ENCODE measurements at regions not wholly inside any gene's neighbourhood (a gene's known extent, or its start where the extent isn't known, plus 50 kb on each side); places are given as distances from the start of the nearest gene placed in this dataset.
"Not testable (repeated sequence)": the region's sequence is repeated elsewhere in the genome, so short reads cannot be mapped to it uniquely, and the experiment has no call there.

DNA sequence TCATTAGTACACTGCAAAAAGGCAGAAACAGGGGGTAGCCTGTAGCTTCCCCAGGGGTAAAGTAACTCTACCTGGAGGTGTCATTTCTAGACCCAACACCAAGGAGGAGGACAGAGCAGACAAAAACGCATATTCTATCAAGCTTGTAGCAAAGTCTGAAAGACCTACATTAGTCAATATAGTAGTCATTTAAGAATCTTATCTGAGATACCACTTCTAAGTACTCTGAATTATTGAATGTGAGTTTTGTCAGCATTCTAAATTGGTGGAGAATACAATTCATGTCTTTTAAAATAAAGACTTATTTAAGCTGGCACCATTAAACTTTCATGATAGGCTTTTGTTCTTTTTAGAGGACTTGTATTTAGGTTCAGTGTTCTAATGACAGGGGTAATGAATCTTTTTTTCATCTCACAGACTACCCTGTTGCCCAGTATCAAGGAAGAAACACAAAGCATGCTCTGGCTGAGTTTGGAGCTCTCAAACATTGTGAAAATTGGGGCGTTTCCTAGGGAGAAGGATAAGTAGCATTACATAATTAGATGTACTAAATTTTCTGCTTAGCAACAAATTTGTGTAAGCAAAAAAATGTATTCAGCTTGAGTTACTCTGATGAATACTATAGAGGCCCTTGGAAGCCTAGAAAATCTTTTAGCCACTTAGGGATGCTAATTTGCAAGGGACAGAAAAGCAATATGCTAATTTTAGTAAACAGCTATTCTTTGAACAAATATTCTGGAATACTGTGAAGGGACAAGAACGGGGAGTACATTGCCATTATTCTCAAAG, 255.4 kb upstream of the HSF2 start:
- no peak for DNase-seq

DNA sequence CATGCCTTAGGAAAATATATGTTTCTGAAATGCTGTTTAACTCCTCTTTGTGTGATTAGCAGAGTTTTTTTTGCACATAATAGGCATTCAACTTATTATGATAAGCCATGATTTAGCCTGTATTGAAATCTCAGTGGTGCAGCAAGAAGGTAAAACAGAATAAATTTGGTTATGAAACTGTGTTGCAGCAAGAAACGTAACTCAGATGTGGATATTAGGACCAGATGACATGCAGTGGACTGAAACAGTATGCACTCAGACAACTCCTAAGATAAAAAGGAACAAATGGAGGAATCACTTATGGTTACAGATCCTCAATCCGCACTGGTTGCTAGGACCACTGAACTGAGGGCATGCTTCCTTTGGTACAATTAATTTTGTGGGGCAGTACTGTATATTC, 254.2 kb upstream of the HSF2 start:
- no peak for DNase-seq

DNA sequence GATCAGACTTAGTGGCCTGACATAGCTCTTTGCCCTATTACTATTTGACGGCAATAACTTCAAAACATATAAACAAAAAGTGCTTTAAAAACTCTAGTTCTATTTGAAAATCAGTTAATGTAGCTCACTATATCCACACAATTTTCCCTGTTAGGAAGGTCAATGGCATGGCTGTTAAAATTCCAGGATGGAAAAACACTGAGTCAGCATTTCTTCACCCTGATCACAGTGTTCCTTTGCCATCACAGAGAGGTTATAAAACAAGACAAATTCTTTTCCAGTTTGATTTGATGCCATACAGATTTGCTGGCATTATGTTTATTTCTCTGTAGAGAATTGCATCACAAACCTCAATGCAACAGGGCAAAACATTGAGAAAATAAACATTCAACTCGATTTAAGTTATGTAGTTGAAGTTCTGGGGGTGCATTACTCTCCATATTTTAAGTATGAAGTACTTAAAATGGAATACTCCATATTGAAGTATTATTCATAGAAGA, 253.7 kb upstream of the HSF2 start:
- DNase-seq: no peak

DNA sequence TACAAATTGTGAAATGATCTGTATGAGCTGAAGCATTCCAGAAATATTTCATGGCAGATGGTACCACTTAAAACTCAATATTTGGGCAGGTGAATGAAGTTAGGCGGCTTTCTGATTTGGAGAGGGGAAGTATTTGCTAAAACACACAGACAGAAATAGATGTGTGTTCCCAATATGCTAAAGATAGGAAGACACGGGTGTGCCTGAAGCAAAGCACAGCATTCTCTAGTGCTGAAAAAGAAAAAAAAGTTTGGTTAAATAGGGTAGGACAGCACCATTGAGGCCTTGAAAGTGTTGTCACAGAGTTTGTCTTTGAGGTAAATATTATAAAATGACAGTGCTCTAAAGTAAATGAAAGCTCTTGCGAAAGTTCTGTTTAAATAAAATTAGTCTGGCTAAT, 252.2 kb upstream of the HSF2 start:
- no peak for DNase-seq

DNA sequence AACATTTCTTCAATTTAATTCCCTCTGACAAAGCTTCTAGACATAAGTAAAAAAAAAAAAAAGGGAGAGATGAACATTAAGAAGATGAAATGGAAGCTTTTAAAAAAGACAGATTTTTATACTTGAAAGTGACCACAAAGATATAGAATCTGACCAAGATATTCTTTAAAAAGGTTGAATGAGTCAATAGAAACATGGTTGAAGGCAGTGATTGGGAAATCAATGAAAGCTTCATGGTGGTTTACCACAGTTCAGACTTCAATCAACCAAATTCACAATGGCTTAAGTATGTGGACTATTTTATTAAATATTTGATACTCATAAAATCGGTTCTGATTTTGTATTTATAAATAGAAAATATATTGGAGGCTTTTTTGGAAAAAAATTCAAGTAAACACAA, 248.4 kb upstream of the HSF2 start:
- DNase-seq: no peak

DNA sequence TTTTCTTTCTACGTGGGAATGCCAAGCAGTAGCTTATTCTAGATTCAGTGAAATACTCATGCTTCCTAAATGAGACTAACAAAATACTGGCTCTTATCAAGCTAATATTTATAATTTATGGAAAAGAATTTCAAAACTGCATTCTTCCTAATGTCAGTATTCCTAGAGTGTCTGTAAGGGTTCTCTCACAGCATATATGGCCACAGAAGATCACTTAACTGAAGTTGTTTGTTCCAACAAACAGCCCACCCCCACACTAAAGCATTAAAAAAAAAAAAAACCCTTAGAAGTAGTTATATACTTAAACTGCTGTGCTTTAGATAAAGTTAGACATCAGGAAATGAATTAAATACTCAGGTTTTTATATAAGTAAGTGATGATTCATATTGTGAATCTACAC, 247.7 kb upstream of the HSF2 start:
- no peak for DNase-seq

DNA sequence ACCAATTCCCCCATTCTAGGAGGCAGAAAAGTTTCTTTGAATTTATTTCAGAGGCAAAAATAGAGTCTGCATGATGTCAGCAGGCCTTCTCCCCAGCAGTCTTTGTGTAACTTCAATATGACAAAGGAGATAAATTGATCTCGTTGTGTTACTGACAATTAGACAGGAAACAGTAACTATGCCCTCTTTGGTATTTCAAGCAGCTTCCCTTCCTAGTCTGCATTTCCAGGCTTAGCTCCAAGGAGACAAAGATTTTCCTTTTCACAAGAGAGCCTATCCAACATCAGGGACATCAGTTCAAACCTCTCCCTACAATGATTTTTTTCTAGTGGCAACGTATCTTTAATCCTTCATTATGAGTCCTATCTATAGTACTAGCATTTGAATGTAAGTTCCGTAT, 245.9 kb upstream of the HSF2 start:
- no peak for DNase-seq

DNA sequence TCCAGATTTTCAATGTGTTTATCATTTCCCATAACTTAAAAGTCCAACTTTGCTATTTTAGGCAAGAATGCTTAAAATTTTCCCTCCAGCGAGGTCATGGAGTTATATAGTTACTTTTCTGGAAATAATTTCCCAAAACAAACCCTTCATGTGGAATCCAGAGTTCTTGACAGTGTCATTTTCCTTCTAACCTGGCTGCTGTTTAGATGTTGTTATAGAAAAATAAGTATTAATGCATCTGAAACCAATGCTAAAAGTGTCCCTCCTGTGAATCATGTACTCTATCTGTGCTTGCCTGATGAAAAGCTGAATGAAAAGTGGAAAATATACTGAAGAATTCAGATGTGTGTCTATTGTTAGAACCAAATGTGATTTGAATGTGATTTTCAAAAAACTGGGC, 245.3 kb upstream of the HSF2 start:
- no peak for DNase-seq

DNA sequence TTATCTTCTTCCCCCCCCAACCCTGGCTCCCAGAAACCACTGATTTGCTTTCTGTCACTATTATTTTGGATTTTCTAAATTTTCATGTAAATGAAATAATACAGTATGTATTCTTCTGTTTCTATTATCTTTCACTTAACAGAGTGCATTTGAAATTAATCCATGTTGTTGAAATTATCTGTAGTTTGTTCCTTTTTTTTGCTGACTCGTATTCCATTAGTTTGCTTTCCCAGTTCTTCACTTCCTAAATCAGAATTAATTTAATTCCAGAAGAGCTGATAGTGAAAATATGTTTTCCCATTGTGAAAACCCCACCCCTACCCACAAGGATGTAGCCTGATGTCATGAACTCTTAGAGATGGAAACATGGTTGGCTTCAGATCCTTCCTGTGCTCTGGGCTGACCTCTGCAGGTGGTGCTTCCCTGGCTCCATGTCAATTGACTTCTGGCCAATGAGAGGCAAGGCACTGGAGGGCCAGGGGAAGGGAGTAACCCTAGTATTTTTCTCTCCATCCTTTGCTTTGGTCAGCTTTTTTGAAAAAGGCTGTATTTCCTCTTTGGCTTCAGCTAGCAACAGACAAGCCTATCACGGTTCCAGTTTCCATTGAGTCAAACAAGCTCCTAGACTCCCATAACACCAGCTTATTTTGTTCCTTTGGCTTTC, 244.4 kb upstream of the HSF2 start:
- no peak for DNase-seq

DNA sequence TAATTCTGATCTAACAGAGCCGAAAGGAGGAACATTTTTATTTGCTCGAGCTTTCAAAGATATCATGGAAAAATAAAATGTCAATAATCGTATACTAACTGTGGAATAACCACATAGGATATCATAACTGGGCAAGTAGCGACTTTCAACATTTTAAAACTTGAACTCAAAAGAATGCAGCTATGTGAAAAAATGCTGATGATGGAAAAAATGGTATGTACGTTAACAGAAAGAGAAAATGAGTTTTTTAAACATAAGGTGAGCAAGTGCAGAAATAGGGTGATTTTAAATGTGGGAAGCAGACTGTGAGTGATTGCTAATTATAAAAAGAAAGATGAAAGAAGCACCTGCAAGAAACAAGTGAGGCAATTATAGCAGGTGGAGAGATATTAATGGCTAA, 238.3 kb upstream of the HSF2 start:
- no peak for DNase-seq

DNA sequence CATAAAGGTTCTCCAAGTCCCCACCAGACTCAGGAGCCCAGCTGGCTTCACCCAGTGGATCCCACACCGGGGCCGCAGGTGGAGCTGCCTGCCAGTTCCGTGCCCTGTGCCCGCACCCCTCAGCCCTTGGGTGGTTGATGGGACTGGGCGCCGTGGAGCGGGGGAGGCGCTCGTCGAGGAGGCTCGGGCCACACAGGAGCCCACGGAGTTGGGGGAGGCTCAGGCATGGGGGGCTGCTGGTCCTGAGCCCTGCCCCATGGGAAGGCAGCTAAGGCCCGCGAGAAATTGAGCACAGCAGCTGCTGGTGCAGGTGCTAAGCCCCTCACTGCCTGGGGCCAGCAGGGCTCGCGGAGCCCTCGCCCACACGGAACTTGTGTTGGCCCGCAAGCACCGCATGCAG, 234.4 kb upstream of the HSF2 start:
- DNase-seq: no peak

DNA sequence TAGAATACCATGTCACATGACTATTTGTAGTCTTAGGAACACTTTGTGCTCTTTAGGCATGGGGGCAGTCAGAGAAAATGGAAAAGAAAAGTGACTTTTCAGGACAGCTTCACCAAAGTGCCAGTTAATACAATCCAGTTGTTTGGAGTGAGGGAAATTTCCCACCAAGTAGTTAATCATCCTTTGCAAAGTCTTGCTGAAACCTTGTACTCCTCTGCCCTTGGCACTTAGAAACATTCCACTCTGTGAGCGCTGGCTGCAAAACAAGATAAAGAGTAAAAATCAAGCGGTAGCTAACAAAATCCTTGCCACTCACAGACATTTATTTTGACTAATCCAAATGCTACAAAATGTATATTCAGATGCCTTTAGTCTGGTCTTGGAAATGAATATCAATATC, 229.2 kb upstream of the HSF2 start:
- DNase-seq: no peak

DNA sequence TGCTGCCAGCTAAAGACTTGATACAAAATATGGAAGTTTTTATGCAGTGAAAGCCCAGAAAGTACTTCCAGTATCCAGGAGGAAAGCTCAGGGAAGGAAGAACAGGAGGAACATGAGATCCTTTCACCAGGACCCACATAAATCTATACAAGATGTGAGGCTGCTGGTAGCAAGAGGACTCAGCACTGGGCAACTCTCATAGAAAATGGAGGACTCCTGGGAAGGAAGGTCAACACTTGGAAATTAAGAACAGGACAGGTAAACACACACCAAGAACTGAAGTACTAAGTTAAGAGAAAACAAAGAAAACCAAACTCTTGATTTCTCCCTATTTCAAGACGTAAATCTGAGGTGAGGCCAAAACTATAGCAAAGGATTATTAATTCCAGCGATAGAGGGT, 220.5 kb upstream of the HSF2 start:
- no peak for DNase-seq

DNA sequence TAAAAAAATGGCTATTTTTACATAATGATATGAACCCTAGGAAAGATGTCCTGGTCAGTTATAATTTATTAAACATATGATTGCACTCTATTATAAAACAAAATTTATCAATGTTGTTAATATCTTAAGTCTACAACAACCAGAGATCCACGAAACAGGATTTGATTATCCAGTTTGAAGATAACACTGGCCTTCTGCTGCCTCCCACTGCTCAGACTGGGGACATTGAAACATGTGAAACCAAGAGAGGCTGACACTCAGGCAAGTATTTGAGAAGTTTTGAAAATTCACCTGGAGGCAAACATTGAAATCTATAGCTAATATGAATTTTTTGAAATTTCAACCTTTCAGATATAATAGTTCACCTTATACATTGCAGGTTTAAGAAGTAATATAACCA, 219.3 kb upstream of the HSF2 start:
- DNase-seq: no peak

DNA sequence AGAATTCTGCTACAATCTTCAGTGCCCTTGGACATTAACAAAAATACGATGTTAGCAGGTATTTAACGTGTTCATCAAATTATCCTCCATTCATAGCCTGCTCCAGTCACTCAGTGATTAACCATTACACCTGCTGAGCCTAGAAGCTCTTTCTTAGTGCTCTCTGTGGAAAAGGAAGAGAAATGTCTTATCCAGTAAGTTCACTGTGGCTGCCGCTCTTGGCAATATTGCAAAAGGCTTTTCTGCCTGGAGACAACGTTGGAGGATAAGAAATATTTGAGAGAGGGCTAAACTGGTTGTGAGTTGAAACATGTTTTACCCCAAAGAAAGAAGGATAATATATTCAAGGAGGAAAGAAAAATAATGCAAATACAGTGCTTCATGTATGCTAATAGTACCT, 217.4 kb upstream of the HSF2 start:
- DNase-seq: no peak

DNA sequence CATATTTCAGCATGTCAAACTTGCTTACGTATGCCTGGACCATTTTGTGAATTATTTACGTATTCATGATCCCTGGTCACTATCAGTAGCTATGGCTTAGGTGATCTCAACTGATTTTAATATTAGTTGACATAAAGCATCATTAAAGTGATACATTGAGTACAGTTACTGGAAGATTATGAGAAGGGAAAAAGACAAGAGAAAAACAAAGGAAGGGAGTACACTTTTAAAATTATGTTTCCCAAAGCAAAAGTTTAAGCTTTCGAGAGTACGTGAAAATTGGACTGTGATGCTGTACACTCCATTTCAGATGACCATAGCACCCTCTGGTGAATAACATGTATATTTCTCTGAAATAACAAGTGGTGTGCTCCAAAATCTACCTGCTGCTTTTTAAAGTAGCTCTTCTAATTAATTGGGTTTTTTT, 215.0 kb upstream of the HSF2 start:
- no peak for DNase-seq

DNA sequence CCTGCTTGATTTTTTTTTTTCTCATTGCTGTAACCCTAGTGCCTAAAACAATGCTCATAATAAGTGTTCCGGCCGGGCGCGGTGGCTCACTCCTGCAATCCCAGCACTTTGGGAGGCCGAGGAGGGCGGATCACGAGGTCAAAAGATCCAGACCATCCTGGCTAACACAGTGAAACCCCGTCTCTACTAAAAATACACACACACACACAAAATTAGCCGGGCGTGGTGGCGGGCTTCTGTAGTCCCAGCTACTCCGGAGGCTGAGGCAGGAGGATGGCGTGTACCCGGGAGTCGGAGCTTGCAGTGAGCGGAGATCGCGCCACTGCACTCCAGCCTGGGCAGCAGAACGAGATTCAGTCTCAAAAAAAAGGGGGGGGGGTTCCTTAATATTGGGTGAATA, 214.0 kb upstream of the HSF2 start:
- not testable (repeated sequence) for DNase-seq

DNA sequence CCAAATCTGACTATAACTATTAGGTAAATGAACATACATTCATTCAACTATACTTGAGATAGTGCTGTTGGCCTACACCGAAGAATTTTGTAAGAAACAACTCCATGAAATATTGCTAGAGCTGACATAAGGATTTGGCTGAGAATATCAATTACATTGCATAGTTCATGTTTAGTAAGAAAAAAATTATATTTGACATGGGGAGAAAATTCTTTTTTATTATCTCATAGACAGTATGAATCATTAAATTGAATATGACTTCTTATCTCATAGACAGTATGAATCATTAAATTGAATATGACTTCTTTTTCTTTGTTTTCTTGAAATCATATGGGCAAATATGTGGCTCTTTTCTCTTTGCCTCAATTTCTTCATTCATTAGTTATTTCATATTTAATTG, 212.3 kb upstream of the HSF2 start:
- no peak for DNase-seq

DNA sequence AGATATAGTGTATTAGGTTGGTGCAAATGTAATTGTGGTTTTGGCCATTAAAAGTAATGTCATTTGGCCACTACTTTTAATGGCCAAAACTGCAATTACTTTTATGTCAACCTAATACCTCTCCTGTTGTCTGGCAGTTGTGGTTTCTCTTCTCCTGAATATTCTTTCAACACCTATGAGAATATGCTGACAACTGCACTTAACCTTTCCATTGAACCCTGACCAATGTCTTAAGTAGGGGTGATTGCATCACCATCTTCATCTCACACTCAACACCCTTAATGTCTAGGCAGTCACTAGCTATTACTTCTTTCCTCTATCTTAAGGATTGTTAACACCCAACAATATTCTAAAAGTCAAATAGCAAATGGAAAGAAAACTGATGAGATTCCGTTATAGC, 200.5 kb upstream of the HSF2 start:
- no peak for DNase-seq

DNA sequence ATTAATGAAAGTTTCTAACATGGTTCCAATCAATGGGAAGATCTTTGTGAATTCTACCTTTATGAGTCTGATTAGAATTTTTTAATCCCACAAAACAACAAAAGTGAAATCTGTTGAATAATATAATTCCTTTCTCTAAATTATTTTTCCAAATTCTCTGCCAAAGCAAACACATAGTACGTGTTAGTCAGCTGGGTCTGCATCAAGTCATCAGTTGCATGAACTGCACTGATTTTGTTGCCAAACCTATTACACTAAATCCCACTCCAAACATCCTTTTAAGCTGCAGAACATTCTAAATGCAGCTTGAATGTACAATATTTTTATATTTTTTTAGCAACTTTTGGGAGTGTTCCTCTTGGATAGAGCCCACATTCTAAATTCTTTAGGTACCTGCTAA, 199.0 kb upstream of the HSF2 start:
- no peak for DNase-seq

DNA sequence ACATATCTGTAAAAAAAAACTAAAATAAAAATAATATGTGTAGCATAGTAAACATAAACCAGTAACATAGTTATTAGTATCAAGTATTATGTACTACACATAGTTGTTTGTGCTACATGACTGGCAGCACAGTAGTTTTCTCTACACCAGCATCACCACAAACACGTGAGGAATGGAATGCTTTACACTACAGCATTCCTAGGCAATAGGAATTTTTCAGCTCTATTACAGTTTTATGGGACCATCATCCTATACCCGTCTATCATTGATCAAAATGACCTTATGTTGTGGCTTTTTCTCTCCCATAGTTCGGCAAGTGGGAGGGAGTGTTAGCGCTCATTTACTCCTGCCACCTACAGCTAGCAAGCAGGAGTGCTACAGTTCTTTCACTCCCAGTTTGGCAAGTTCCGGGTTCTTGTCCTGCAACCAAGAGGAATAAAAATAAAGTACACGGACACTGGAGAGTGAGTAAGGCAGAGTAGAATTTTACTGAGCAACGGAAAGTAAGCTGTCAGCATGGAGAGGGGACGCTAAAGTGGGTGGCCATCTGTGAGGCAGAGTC, 196.8 kb upstream of the HSF2 start:
- DNase-seq: no peak

DNA sequence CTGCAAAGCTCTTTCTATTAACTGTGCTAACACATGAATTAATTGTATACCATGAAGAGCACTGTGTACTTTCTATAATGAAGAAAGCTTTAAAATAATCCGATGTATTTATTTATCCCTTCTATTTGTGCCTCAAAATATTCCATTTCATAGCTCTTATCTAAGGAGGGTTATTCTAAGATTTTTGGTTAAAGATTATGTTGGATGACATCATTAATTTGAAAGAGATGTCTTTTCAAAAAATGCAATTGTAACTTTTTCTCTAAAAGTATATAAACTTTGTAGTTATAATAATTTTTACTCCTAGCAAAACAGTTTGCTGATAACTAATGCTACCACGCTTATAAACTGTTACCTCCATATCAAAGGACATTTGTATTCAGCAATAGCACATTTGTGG, 192.4 kb upstream of the HSF2 start:
- DNase-seq: no peak

DNA sequence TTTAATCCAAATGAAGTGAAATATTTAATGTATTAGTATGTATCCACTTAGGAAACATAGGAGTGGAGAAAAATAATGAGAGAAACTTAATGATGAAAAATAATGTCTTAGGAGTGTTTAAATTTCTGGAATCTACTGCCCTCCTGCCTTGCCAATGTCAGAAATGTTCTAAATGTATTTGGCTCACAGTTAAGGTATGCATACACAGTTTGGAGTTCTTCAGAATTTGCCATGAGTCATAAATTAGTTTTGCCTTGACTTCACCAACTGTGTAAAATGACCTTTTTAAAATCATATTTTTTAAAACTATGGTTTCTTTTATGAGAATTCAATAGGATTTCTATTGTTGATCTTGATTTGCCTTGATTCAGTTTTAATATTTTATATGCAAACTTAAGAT, 191.7 kb upstream of the HSF2 start:
- no peak for DNase-seq

DNA sequence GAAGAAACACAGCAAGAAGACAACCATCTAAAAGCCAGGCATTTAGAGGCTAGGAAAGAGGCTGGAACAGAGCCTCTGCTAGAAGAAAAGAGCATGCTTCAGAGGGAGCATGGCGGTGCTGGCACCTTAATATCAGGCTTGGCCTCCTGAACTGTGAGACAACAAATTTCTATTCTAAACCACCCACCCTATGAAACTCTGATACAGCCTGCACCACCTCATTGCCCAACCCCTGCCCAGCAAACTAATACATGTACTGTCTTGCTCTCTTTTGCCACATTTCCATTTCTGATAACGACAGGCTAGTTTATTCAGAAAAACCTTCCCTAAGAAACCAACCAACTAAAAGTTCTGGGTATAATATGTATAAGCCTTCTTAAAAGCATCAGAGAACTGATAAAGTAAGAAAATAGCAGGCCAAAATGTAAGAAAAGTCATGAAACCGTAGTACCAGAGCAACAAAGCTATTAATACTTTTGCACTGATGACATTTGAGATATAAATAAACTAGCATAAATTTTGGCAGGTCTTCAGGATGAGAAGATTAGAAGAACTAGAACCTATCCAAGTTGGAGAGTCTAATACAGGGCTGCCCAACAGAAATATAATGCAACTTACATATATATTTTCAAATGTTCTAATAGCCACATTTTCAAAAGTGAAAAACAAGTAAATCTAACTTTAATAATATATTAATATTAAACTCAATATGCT, 184.7 kb upstream of the HSF2 start:
- no peak for DNase-seq

All from activated CD4-positive, alpha-beta T cell treated with anti-CD3 and anti-CD28 coated beads, Interleukin-2, Interleukin-6, amounts not matched to agents 100 ng/mL and 50 ng/mL, durations not matched to agents 16 hours and 8 hours (primary cell).